ENCODE measurements at regions not wholly inside any gene's neighbourhood (a gene's known extent, or its start where the extent isn't known, plus 50 kb on each side); places are given as distances from the start of the nearest gene placed in this dataset.
A peak's percentile ranks its signal among the peaks of the same experiment; 100 is the strongest.
"Not testable (repeated sequence)": the region's sequence is repeated elsewhere in the genome, so short reads cannot be mapped to it uniquely, and the experiment has no call there.

- no peak overlapping the region for H3K27ac ChIP-seq
- WGBS, 4 donors: 91 to 95% (median 94%) methylated on average over 2 of the region's 2 CpGs
- peaks cover 0 to 13% (median 0%) of the 10 kb centered on the region in 12 donors for H3K9me3 ChIP-seq
- TF ChIP-seq CTCF (IDR thresholded peaks at IDR 0.05) (no peak), POLR2A (IDR thresholded peaks at IDR 0.05) (no peak)
- H3K36me3 ChIP-seq: no peaks in the 10 kb centered on the region
- no peaks in the 10 kb centered on the region for H3K4me1 ChIP-seq
- no peaks in the 10 kb centered on the region for H3K27me3 ChIP-seq
- DNase-seq (no peak), ATAC-seq (no peak)
- no peak overlapping the region for H3K4me3 ChIP-seq
- intact Hi-C loops (cut with DNase I): no loop called here
Measured at GRCh38 chr14:85063747-85064146, 466.2 kb upstream of the FLRT2 start.

GRCh38 chr14:85071447-85071846 lies 458.5 kb upstream of the FLRT2 start:
- no peak for DNase-seq
- Histone ChIP-seq H3K9me3 (no peaks in the 10 kb centered on the region), H3K4me1 (no peaks in the 10 kb centered on the region), H3K36me3 (no peaks in the 10 kb centered on the region), H3K27me3 (no peaks in the 10 kb centered on the region), H3K4me3 (no peak overlapping the region), H3K27ac (no peak overlapping the region)
- no peak for TF ChIP-seq POLR2A (IDR thresholded peaks at IDR 0.05)
- no peak for TF ChIP-seq CTCF (IDR thresholded peaks at IDR 0.05)
- peak in 1 of 4 donors; percentile 13 for ATAC-seq
- WGBS, 4 donors: 69 to 72% (median 70%) methylated on average over 6 of the region's 6 CpGs
- intact Hi-C loops (cut with DNase I): no loop called here

- DNase-seq (no peak), ATAC-seq (no peak)
- intact Hi-C loops (cut with DNase I): no loop called here
- no peak overlapping the region for H3K4me3 ChIP-seq
- TF ChIP-seq POLR2A (IDR thresholded peaks at IDR 0.05) (no peak), CTCF (IDR thresholded peaks at IDR 0.05) (no peak)
- no peaks in the 10 kb centered on the region for H3K36me3 ChIP-seq
- no peaks in the 10 kb centered on the region for H3K4me1 ChIP-seq
- H3K27ac ChIP-seq: no peak overlapping the region
- WGBS, 4 donors: 73 to 82% (median 75%) methylated on average over 1 of the region's 1 CpG
- H3K9me3 ChIP-seq: no peaks in the 10 kb centered on the region
- H3K27me3 ChIP-seq: no peaks in the 10 kb centered on the region
Measured at GRCh38 chr14:85074955-85075354, 455.0 kb upstream of the FLRT2 start.

- DNase-seq (no peak), ATAC-seq (no peak)
- TF ChIP-seq CTCF (IDR thresholded peaks at IDR 0.05): no peak
- no peak for TF ChIP-seq POLR2A (IDR thresholded peaks at IDR 0.05)
- WGBS, 4 donors: 93 to 98% (median 97%) methylated on average over 1 of the region's 1 CpG
- Histone ChIP-seq H3K4me1 (no peaks in the 10 kb centered on the region), H3K4me3 (no peak overlapping the region), H3K9me3 (no peaks in the 10 kb centered on the region), H3K27me3 (no peaks in the 10 kb centered on the region), H3K27ac (no peak overlapping the region), H3K36me3 (no peaks in the 10 kb centered on the region)
- intact Hi-C loops (cut with DNase I): no loop called here
Measured at GRCh38 chr14:85075694-85076476, 454.1 kb upstream of the FLRT2 start.

- H3K4me1 ChIP-seq; ATAC-seq; H3K4me3 ChIP-seq; H3K9me3 ChIP-seq; DNase-seq; H3K27me3 ChIP-seq; H3K27ac ChIP-seq; H3K36me3 ChIP-seq; intact Hi-C loops (cut with DNase I): not testable (repeated sequence)
Measured at GRCh38 chr14:85077716-85078115, 452.2 kb upstream of the FLRT2 start.
